Endothelial cell (in vitro differentiated cells): ENCODE measurements at regions not wholly inside any gene's neighbourhood (a gene's known extent, or its start where the extent isn't known, plus 50 kb on each side); places are given as distances from the start of the nearest gene placed in this dataset.
"Not testable (repeated sequence)": the region's sequence is repeated elsewhere in the genome, so short reads cannot be mapped to it uniquely, and the experiment has no call there.

Source experiments
- DNase-seq: peaks from one replicate; pipeline ENCODE4 v3.0.0; 2021; ENCODE audit warnings: low spot score
- H3K27ac Mint-ChIP-seq: one replicate; pipeline ENCODE4 v1.8.0; 2021; ENCODE audit warnings: mixed read lengths, inconsistent platforms; ENCODE audit not compliant: unreplicated experiment
- H3K27me3 Mint-ChIP-seq: one replicate; pipeline ENCODE4 v1.8.0; 2021; ENCODE audit warnings: mild to moderate bottlenecking, moderate library complexity, mixed read lengths, inconsistent platforms; ENCODE audit not compliant: unreplicated experiment
- H3K36me3 Mint-ChIP-seq: one replicate; pipeline ENCODE4 v1.8.0; 2021; ENCODE audit warnings: mild to moderate bottlenecking, low read depth, mixed read lengths, inconsistent platforms; ENCODE audit not compliant: unreplicated experiment
- H3K4me1 Mint-ChIP-seq: one replicate; pipeline ENCODE4 v1.8.0; 2021; ENCODE audit warnings: mild to moderate bottlenecking, mixed read lengths, inconsistent platforms; ENCODE audit not compliant: unreplicated experiment
- H3K4me3 Mint-ChIP-seq: one replicate; pipeline ENCODE4 v1.8.0; 2021; ENCODE audit warnings: mild to moderate bottlenecking, mixed read lengths, inconsistent platforms; ENCODE audit not compliant: unreplicated experiment
- H3K9me3 Mint-ChIP-seq: one replicate; pipeline ENCODE4 v1.8.0; 2021; ENCODE audit warnings: mixed read lengths, inconsistent platforms; ENCODE audit not compliant: unreplicated experiment
- TF ChIP-seq, protein P1 (sequence below): fragments of 200-600 bp; sonication (generic); IDR thresholded peaks from one replicate; pipeline ENCODE4 v1.5.0; 2021; ENCODE audit warnings: antibody characterized with exemption; ENCODE audit not compliant: unreplicated experiment

DNA sequence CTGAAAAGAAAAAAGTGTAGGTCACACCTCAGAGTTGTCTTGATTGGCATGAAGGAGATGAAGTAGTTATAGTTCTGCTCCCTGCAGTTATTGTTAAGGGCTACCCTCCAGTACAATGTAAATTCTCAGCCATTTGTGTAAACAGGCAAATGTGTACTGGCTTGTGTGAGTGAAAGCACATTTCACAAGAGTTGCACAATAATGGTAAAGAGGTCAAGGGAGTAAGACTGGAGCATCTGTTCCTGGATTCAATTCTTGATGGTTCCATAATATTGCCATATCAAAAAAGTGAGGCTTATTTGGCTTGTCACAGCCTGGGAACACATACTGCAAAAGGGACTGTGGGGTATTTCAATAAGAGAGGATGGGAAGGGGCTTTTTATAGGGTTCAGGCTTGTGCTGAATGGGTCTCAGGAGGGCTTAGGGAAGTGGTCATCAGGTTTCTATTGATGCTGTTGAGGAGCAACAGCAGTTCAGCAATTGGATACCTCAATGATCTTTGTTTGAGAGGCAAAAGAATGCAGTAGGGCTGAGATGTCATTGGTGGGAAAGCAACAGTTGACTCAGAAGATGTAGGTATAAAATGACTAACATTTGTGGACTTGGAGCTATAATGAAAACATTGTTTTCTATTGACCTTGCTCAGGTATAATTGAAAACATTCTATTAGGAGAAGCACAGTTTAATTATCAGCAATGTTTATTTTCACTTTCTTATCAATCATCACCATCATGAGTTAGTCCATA, 402.6 kb downstream of the BCKDHB start:
- Mint-ChIP-seq H3K4me1 (no peaks in the 10 kb centered on the region), H3K36me3 (no peaks in the 10 kb centered on the region), H3K27ac (no peak overlapping the region), H3K4me3 (no peak overlapping the region), H3K9me3 (no peaks in the 10 kb centered on the region), H3K27me3 (peaks cover 1% of the 10 kb centered on the region)
- TF ChIP-seq, protein P1, sequence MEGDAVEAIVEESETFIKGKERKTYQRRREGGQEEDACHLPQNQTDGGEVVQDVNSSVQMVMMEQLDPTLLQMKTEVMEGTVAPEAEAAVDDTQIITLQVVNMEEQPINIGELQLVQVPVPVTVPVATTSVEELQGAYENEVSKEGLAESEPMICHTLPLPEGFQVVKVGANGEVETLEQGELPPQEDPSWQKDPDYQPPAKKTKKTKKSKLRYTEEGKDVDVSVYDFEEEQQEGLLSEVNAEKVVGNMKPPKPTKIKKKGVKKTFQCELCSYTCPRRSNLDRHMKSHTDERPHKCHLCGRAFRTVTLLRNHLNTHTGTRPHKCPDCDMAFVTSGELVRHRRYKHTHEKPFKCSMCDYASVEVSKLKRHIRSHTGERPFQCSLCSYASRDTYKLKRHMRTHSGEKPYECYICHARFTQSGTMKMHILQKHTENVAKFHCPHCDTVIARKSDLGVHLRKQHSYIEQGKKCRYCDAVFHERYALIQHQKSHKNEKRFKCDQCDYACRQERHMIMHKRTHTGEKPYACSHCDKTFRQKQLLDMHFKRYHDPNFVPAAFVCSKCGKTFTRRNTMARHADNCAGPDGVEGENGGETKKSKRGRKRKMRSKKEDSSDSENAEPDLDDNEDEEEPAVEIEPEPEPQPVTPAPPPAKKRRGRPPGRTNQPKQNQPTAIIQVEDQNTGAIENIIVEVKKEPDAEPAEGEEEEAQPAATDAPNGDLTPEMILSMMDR, result no peak
- DNase-seq, result no peak

DNA sequence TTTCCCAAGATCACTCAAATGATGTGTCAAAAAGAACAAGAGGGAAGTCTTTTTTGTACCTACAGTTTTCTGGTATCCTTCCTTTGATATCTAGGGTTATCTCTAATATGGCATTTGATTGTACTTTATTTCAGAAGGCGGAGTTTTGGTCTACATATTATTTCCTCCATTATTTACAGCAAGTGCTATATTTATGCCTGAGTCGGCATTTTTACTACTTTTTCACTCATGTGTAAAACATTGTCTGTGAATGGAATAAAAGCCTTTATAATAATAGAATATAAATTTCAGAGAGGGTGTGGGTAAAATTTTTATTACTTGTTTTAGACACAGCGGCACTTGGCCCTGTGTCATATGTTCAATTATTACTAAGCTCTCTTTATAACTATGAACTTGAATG, 398.4 kb downstream of the BCKDHB start:
- TF ChIP-seq, protein P1, result no peak
- Mint-ChIP-seq H3K4me1 (no peaks in the 10 kb centered on the region), H3K27ac (no peak overlapping the region), H3K27me3 (peaks cover 1% of the 10 kb centered on the region), H3K36me3 (no peaks in the 10 kb centered on the region), H3K9me3 (no peaks in the 10 kb centered on the region), H3K4me3 (no peak overlapping the region)
- no peak for DNase-seq

DNA sequence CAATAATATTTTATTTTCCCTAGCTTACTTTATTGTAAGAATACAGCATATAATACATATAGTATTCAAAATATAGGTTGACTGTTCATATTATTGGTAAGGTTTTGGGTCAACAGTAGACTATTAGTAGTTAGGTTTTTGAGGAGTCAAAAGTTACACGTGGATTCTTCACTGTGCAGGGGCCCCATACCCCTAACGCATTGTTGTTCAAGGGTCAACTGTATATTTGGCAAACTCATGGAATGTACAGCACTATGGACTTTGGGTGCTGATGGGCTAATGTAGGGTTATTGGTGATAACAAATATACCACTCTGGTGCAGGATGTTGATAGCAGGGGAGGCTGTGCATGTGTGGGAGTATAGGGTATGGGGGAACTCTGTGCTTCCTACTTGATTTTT, 397.2 kb downstream of the BCKDHB start:
- Mint-ChIP-seq H3K4me3 (no peak overlapping the region), H3K36me3 (no peaks in the 10 kb centered on the region), H3K27ac (no peak overlapping the region), H3K27me3 (peaks cover 1% of the 10 kb centered on the region), H3K4me1 (no peaks in the 10 kb centered on the region), H3K9me3 (no peaks in the 10 kb centered on the region)
- TF ChIP-seq, protein P1, result no peak
- no peak for DNase-seq

DNA sequence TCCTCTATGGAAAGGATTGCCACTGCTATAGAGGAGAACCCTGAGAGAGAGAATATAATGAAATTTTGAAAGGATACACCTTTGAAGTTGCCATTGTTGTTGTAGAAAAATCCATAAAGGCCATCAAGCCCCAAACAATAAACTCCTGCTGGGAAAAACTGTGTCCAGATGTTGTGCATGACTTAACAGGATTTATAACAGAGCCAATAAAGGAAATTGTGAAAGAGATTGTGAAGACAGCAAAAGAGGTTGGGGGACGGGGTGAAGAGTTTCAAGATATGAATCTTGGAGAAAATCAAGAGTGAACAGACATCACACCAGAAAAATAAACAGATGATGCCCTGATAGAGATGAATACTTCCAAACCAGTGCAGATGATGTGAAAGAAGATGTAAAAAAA, 396.4 kb downstream of the BCKDHB start:
- Mint-ChIP-seq H3K9me3 (no peaks in the 10 kb centered on the region), H3K27ac (no peak overlapping the region), H3K27me3 (peaks cover 1% of the 10 kb centered on the region), H3K4me3 (no peak overlapping the region), H3K4me1 (no peaks in the 10 kb centered on the region), H3K36me3 (no peaks in the 10 kb centered on the region)
- DNase-seq, result no peak
- TF ChIP-seq, protein P1, result no peak

DNA sequence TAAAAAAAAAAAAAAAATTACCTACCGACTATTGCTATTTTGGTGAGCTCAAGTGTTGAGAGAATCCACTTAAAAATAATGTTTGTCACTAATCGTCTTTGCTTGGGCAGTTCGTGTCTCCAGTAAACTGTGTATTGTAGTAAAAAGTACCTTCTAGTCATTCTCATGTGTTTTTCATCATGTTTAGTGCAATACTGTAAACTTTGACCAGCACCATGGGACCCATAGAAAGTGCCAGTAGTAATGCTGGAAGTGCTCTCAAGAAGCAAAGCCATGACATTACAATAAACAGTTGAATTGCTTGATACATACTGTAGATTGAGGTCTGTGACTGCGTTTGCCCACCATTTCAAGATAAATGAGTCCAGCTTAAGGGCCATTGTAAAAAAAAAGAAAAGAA, 395.2 kb downstream of the BCKDHB start:
- Mint-ChIP-seq H3K9me3 (no peaks in the 10 kb centered on the region), H3K4me1 (no peaks in the 10 kb centered on the region), H3K4me3 (no peak overlapping the region), H3K36me3 (no peaks in the 10 kb centered on the region), H3K27me3 (peaks cover 1% of the 10 kb centered on the region), H3K27ac (no peak overlapping the region)
- TF ChIP-seq, protein P1, result no peak
- no peak for DNase-seq

DNA sequence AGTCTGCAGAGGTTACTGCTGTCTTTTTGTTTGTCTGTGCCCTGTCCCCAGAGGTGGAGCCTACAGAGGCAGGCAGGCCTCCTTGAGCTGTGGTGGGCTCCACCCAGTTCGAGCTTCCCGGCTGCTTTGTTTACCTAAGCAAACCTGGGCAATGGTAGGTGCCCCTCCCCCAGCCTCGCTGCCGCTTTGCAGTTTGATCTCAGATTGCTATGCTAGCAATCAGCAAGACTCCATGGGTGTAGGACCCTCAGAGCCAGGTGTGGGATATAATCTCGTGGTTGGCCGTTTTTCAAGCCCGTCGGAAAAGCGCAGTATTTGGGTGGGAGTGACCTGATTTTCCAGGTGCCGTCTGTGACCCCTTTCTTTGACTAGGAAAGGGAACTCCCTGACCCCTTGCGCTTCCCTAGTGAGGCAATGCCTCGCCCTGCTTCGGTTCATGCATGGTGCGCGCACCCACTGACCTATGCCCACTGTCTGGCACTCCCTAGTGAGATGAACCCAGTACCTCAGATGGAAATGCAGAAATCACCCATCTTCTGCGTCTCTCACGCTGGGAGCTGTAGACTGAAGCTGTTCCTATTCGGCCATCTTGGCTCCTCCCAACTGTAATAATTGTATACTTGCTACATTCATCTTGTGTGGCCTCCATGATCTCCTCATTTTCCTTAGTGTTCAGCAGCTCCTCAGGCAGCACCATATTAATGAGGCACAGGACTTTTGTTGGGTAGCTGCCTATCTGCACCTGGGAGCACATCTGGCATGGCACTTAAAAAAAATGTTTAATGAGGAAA, 391.4 kb downstream of the BCKDHB start:
- not testable (repeated sequence) for H3K36me3 Mint-ChIP-seq, H3K27ac Mint-ChIP-seq, H3K4me1 Mint-ChIP-seq, DNase-seq, H3K9me3 Mint-ChIP-seq, H3K4me3 Mint-ChIP-seq, H3K27me3 Mint-ChIP-seq
